Tibial nerve (tissue), 4 donors: ENCODE measurements at regions not wholly inside any gene's neighbourhood (a gene's known extent, or its start where the extent isn't known, plus 50 kb on each side); places are given as distances from the start of the nearest gene placed in this dataset.

Experiments
- CTCF ChIP-seq, 5 experiments: fragments of 200-600 bp in 3 of 5; fragments of 450-650 bp in 2 of 5; sonication (generic) in 3 of 5; IDR thresholded peaks; one replicate each; pipeline ENCODE4 v1.5.1; 2016 to 2019; ENCODE audit warnings: antibody characterized with exemption in 5 of 5, mild to moderate bottlenecking in 3 of 5, moderate library complexity in 2 of 5
- EP300 ChIP-seq, 2 donors: sonication (generic); formaldehyde crosslinking; IDR thresholded peaks; one replicate each; pipeline ENCODE4 v1.6.1; 2017; ENCODE audit warnings: antibody characterized with exemption in 2 of 2, mild to moderate bottlenecking in 1 of 2
- POLR2A ChIP-seq, 2 donors: fragments of 450-650 bp; IDR thresholded peaks; one replicate each; pipeline ENCODE4 v1.6.1; 2017; ENCODE audit warnings: antibody characterized with exemption in 2 of 2, mild to moderate bottlenecking in 2 of 2, moderate library complexity in 2 of 2

DNA sequence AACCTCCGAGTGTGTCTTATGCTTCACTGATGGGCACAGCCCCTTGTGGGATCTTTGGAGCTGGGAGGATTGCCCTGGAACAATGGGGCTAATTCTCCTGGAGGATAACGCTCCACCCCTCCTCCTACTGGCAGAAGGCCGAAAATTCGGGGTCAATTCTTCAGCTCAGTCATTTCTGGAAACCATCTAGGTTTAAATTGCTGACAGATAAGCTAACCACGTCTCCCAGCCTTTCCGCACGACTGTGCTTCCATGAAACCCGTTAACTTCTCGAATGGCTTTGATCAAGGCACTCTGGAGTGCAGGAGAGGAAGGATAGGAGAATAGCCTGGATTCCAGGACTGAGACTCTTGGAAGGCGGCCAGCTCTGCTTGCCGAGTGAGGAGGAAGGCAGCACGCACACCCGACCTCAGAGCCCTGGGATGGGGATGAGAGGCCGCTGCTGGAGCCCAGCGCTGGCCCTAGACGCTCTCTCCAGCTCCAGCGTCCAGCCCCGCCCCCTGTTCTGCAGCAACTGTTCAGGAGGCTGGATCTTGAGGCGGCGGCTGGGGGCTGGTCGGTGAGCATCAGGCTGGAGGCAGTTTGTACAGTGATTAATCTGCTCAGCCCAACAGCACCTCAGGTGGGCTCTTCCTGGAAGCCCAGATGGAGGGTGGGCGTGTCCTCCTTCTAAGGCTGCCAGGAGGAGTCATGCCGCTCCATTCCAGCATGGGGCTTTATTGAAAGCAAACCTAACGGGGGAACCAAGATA, 176.7 kb upstream of the NCAM1 start:
- TF ChIP-seq POLR2A (IDR thresholded peaks at IDR 0.05) (no peak), CTCF (IDR thresholded peaks at IDR 0.05) (no peak), EP300 (IDR thresholded peaks at IDR 0.05) (no peak)
